ENCODE measurements at regions not wholly inside any gene's neighbourhood (a gene's known extent, or its start where the extent isn't known, plus 50 kb on each side); places are given as distances from the start of the nearest gene placed in this dataset.
A peak's percentile ranks its signal among the peaks of the same experiment; 100 is the strongest.
"Not testable (repeated sequence)": the region's sequence is repeated elsewhere in the genome, so short reads cannot be mapped to it uniquely, and the experiment has no call there.

- no peaks in the 10 kb centered on the region for H3K27me3 ChIP-seq (ENCODE audit: control insufficient read depth, insufficient read depth, low read length)
- no peaks in the 10 kb centered on the region for H3K36me3 ChIP-seq (ENCODE audit: control insufficient read depth, insufficient read depth, low read length)
- no peak for DNase-seq (ENCODE audit: low read depth)
- no peak overlapping the region for H3K4me3 ChIP-seq (ENCODE audit: low read depth, low read length)
- TF ChIP-seq, protein P1, sequence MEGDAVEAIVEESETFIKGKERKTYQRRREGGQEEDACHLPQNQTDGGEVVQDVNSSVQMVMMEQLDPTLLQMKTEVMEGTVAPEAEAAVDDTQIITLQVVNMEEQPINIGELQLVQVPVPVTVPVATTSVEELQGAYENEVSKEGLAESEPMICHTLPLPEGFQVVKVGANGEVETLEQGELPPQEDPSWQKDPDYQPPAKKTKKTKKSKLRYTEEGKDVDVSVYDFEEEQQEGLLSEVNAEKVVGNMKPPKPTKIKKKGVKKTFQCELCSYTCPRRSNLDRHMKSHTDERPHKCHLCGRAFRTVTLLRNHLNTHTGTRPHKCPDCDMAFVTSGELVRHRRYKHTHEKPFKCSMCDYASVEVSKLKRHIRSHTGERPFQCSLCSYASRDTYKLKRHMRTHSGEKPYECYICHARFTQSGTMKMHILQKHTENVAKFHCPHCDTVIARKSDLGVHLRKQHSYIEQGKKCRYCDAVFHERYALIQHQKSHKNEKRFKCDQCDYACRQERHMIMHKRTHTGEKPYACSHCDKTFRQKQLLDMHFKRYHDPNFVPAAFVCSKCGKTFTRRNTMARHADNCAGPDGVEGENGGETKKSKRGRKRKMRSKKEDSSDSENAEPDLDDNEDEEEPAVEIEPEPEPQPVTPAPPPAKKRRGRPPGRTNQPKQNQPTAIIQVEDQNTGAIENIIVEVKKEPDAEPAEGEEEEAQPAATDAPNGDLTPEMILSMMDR (IDR thresholded peaks at IDR 0.05; ENCODE audit: insufficient read depth, low read length, poor library complexity, severe bottlenecking): no peak
Observed at GRCh38 chr4:72205298-72205697, 173.5 kb downstream of the NPFFR2 start.

- TF ChIP-seq, protein P1 (IDR thresholded peaks at IDR 0.05; ENCODE audit: insufficient read depth, low read length, poor library complexity, severe bottlenecking): no peak
- DNase-seq (ENCODE audit: low read depth): no peak
- H3K36me3 ChIP-seq (ENCODE audit: control insufficient read depth, insufficient read depth, low read length): no peaks in the 10 kb centered on the region
- H3K27me3 ChIP-seq (ENCODE audit: control insufficient read depth, insufficient read depth, low read length): no peaks in the 10 kb centered on the region
- H3K4me3 ChIP-seq (ENCODE audit: low read depth, low read length): no peak overlapping the region
Observed at GRCh38 chr4:72205831-72206230, 174.0 kb downstream of the NPFFR2 start.

GRCh38 chr4:72207196-72207595, 175.4 kb downstream of the NPFFR2 start:
- no peaks in the 10 kb centered on the region for H3K27me3 ChIP-seq (ENCODE audit: control insufficient read depth, insufficient read depth, low read length)
- DNase-seq (ENCODE audit: low read depth): no peak
- H3K4me3 ChIP-seq (ENCODE audit: low read depth, low read length): no peak overlapping the region
- TF ChIP-seq, protein P1 (IDR thresholded peaks at IDR 0.05; ENCODE audit: insufficient read depth, low read length, poor library complexity, severe bottlenecking): no peak
- H3K36me3 ChIP-seq (ENCODE audit: control insufficient read depth, insufficient read depth, low read length): no peaks in the 10 kb centered on the region

DNA sequence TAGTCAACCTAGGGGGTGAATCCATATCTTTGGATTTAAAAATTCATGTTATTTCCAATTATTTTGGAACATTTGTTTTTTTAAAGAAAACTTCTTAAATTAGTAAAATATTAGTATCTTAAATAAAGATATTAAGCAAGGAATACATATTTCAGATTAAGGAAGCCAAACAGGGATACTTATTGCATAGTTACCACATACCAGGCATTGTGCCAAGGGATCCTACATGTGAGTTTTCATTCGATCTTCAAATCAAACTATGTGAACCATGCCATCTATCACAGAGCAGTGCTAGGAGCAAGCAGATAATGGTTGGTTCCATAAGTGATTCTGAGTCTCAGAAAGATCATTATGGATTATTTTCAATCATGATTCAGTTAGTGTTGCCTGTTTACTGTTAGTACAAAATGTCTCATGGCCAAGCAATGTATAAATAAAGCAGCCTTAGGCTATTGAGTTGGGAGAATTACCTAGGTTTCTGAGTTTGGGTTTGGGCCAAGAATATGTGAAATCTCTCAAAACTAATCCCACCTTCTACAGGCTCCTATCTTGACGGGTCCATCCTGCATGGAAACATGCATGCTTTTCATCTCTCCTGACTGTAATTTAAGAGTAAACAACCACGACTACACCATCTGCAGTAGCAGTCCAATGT, 176.7 kb downstream of the NPFFR2 start:
- no peak overlapping the region for H3K4me3 ChIP-seq (ENCODE audit: low read depth, low read length)
- no peak for DNase-seq (ENCODE audit: low read depth)
- TF ChIP-seq, protein P1 (IDR thresholded peaks at IDR 0.05; ENCODE audit: insufficient read depth, low read length, poor library complexity, severe bottlenecking): no peak
- no peaks in the 10 kb centered on the region for H3K36me3 ChIP-seq (ENCODE audit: control insufficient read depth, insufficient read depth, low read length)
- H3K27me3 ChIP-seq (ENCODE audit: control insufficient read depth, insufficient read depth, low read length): no peaks in the 10 kb centered on the region

DNA sequence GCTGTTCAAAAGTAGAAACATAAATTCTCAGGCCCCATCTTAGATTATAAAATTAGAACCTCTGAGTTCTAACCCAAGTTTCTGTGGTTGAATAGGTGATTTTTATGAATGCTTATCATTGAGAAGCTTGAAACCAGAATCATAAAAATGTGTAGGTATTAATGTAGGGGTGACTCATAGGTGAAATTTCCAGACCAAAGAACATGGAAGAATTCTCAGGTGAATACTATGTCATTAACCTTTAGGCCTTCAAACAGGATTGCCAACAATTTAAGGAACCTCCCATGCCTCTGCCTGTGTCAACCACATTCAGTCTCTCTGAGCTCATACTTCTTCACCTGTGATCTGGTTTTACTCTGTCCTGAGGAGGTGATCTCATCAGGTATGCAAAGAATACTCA, 177.8 kb downstream of the NPFFR2 start:
- Histone ChIP-seq H3K27me3 (ENCODE audit: control insufficient read depth, insufficient read depth, low read length) (no peaks in the 10 kb centered on the region), H3K36me3 (ENCODE audit: control insufficient read depth, insufficient read depth, low read length) (no peaks in the 10 kb centered on the region), H3K4me3 (ENCODE audit: low read depth, low read length) (no peak overlapping the region)
- TF ChIP-seq, protein P1 (IDR thresholded peaks at IDR 0.05; ENCODE audit: insufficient read depth, low read length, poor library complexity, severe bottlenecking): no peak
- DNase-seq (ENCODE audit: low read depth): peak; percentile 41

GRCh38 chr4:72213763-72214162, 182.0 kb downstream of the NPFFR2 start:
- H3K4me3 ChIP-seq (ENCODE audit: low read depth, low read length); H3K27me3 ChIP-seq (ENCODE audit: control insufficient read depth, insufficient read depth, low read length); H3K36me3 ChIP-seq (ENCODE audit: control insufficient read depth, insufficient read depth, low read length); DNase-seq (ENCODE audit: low read depth): not testable (repeated sequence)
